GM21737 (cell line): ENCODE measurements at regions not wholly inside any gene's neighbourhood (a gene's known extent, or its start where the extent isn't known, plus 50 kb on each side); places are given as distances from the start of the nearest gene placed in this dataset.

Experiments used
- ATAC-seq: cut with Tn5 transposase; IDR thresholded peaks from one replicate; pipeline ENCODE4 v1.9.1; 2021; ENCODE audit warnings: mild to moderate bottlenecking, moderate library complexity; ENCODE audit not compliant: unreplicated experiment

- no peak for ATAC-seq
Measured at GRCh38 chr2:139077099-139077737, 297.0 kb upstream of the NXPH2 start.

GRCh38 chr2:139067874-139068273 lies 287.7 kb upstream of the NXPH2 start:
- no peak for ATAC-seq

DNA sequence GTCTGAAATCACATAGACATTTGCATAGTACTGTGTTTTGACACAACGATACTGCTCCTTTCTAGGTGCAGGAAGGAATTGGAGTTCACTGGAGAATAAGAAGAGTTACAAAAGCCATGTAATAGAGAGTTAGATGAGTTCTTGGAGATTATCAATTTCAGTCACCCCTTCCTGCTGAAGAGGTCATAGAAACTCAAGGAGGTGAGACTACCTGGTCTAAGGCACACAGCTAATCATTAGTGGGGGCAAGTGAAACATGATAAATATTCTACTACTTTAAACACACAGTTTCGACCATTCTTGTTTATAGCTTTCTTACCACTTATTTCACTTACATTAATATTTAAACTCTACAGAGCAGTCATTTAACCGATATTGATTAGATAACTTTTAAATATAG lies 286.9 kb upstream of the NXPH2 start:
- ATAC-seq: no peak

DNA sequence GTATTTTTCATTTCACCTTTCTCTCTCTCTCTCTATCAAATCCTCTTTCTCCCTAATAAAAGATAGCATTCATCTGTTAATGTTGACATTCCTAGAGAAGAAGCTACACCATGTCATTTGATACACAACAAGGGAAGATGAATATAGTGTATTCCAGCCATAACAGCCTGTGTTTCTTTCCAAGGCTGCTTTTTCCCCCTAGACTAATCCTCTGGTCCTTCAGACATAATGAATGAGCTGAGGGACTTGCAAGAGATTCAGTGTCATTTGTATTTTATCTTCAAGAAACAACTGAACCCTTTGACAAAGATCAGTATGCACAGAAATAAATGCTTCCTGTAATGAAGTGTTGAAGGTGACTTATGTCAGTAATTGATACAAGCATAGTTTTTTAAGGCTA lies 284.0 kb upstream of the NXPH2 start:
- no peak for ATAC-seq

DNA sequence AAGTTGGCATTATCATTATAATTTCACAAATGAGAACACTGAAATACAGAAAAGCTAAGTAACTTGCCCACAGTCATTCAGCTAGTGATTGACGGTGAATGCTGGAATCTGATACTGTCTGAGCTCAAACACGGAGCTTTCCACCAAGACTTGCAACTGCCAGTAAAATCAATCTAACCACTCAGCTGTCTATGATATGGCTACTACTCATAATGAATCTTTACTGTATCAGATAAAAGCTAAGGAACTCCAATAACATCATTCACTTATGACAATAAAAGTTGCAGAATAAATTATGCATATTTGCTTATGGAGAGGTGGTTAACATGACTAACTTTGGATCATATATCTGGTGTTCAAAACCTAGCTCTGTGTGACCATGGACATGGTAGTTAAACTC lies 279.4 kb upstream of the NXPH2 start:
- no peak for ATAC-seq

DNA sequence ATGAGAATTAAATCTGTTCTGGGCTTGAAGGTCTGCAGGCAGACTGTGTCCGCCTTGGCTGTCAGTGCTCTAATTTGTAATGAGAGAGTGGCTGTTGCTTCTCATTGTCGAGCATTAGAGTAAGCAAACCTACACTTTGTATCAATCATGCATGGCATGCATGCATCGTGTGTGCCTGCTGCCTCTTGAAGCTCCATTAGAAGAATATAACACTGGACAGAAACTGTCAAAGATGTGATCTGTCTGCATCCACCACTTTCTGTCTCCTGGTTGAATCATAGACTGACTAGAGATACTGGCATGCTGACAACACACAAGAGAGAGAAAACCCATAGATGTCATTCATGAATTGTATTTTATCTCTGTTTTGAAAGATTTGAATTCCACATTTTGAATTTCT lies 275.0 kb upstream of the NXPH2 start:
- ATAC-seq: no peak

DNA sequence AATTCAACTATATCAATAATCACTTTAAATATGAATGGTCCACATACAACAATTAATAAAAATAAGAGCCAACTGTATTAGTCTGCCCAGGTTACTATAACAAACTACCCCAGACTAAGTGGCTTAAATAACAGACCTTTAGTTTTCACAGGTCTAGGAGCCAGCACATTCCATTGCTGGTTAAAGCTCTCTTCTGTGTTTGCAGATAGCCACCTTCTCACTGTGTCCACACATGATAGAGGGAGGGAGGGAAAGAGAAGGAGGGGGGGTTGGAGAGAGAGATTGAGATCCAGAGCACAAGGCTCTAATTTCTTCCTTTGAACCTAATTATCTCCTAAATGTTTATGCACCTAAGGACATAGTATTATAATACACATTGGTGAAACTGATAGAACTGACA lies 267.8 kb upstream of the NXPH2 start:
- no peak for ATAC-seq

GRCh38 chr2:139045524-139045923 lies 265.3 kb upstream of the NXPH2 start:
- ATAC-seq: no peak

DNA sequence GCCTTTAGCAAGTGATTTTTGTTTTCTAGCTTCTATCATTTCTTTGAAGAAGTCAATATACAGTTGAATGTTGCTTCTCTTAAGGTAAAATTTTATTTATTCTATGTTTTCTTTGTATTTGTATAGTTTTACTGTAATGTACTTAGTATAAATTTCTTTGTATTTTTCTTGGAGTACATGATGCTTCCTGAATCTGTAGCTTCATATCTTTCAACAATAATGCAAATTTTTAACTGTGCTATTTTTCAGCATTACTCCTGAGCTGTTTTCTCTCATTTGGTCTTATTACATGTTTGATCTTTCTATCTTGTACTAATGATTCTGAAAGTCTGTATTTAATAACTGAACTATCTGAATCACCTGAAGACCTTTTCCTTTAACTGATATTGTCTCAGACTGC lies 253.9 kb upstream of the NXPH2 start:
- no peak for ATAC-seq

DNA sequence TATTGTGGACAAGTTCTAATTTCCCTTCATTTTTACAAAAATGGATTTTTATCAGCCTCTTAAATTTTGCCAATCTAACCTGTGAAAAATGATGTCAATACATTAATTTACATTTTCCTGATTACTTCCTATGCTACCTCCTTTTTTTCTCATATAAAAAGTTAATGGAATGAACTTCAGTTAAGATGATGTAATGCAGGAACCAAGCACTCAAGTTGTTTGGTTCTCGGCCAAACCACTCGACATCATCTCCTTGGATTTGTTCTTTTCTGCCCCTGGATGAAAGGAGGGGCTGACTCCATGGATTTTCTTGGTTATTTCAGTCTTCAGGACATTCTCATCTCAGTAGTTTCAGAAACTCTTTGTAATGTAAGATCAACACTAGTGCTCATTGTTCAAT lies 253.1 kb upstream of the NXPH2 start:
- no peak for ATAC-seq

DNA sequence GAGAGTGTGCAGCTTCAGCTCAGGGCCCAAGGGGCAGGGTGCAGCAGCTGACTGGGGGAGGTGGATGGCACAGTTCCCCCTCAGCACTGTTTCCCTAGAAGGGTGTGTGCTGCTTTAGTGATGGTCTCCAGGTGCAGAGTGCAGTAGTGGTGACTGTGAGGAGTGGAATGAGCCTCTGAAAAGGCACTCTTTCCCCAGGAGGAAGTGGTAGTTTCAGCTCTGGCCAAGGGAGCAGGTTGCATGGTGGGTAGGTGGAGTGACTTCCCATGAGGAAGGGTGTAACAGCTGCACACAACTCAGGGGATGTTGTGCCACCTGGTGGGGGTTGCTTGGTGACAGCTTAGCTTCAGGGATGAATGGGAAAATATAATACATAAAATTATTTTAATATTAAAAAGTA lies 251.5 kb upstream of the NXPH2 start:
- ATAC-seq: no peak

GRCh38 chr2:139020287-139020686 lies 240.1 kb upstream of the NXPH2 start:
- ATAC-seq: no peak

GRCh38 chr2:139018252-139018651 lies 238.1 kb upstream of the NXPH2 start:
- ATAC-seq: no peak

DNA sequence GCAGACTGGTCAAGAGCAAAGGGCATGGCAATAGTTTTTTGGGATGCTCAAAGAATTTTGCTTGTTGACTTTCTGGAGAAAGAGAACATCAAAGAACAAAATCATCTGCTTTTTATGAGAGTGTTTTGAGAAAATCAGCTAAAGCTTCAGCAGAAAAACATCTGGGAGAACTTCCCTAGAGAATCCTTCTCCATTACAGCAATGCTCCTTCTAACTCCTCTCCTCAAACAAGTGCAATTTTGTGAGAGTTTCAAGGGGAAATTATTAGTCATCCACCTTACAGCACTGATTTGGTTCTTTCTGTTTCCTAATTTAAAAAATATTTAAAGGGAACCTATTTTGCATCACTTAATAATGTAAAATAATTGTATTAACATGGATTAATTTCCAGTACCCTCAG lies 226.9 kb upstream of the NXPH2 start:
- no peak for ATAC-seq

- no peak for ATAC-seq
Measured at GRCh38 chr2:139000131-139000785, 220.1 kb upstream of the NXPH2 start.

DNA sequence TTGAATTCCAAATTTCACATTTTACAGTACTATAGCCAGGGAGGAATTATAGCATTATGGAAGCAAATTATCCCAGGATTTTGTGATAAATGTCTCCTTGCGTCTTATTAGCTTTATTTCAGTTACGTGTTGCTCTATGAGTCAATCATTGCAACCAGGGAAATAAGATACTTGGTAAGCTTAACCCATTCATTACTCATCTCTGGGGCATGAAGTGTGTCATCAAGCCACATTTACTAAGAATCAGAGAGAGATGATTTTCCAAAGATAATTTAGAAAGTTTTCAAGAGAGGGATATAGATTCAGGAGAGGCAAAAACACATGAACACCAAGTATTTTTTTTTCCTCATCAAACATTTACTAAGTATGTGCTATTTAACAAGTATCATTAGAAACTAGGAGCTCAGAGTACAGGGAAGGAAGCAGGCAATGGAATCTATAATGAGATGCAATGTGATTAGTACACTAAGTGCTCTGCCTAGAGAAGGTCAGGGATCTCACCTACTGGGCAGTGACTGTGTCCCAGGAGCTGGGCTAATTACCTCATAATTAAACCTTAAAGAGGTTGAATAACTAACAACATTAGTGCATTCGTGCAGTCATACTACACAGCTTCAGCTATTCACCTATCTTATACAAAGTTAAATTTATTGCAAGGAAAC lies 217.8 kb upstream of the NXPH2 start:
- ATAC-seq: no peak

DNA sequence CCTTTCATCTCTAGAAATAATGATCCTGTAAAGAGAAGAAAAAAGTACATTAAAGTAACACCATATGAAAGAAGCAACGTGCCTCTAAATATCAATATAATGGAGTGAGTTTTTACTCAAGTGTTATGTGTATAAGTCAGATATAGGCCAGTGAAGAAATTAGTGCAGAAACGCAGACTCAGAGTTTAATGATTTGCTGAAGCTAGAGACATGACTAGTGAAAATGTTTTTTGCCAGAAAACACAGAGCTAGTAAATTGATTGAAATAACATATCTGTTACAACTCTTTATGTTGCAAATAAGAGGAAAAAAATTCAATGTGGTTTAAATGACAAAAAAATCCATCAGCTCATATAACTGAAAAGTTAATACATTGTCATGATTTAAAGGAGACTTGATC lies 217.2 kb upstream of the NXPH2 start:
- ATAC-seq: no peak

DNA sequence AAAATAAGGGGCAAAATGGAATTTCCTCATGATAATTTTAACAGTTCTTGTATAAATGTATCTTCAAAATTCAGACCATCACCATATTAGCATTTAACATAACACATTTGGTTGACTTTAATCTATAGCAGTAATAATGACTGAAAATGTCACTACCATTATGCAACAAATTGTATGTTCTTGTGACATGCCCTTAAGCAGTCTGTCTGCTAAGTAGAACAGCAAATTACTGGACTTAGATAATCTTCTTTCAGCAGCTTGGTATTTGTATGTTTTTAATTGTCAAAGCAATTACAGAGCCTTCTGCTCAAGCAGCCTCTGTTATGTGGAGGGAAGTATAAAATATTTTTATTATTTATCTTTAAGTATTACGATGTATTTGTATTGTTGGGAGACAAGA lies 214.3 kb upstream of the NXPH2 start:
- no peak for ATAC-seq

DNA sequence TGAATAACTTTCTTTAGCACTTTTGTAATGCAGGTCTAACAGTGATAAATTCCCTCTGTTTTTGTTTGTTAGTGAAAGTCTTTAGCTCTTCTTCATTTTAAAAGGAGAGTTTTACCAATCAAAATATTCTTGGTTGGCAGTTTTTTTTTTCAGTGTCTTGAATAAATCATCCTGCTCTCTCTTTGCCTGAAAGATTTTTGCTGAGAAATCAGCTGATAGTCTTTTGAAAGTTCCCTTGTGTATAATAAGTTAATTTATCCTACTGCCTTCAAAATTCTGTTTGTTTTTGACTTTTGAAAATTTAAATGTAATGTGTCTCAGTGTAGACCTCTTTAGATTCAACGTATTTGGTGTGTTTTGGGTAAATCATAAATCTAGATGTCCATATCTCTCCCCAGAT lies 205.7 kb upstream of the NXPH2 start:
- ATAC-seq: no peak

- no peak for ATAC-seq
Measured at GRCh38 chr2:138979131-138979785, 199.1 kb upstream of the NXPH2 start.

- no peak for ATAC-seq
Measured at GRCh38 chr2:138974651-138975050, 194.5 kb upstream of the NXPH2 start.

- no peak for ATAC-seq
Measured at GRCh38 chr2:138964418-138964817, 184.2 kb upstream of the NXPH2 start.
